Parathyroid adenoma (tissue), 2 donors: ENCODE measurements at regions not wholly inside any gene's neighbourhood (a gene's known extent, or its start where the extent isn't known, plus 50 kb on each side); places are given as distances from the start of the nearest gene placed in this dataset.

Experiments used
- H2AFZ ChIP-seq: fragments of 300-600 bp; sonication (generic); one replicate; pipeline ENCODE4 v1.7.0; 2017; ENCODE audit warnings: antibody characterized with exemption, mild to moderate bottlenecking
- H3K27ac ChIP-seq: fragments of 300-600 bp; sonication (generic); one replicate; pipeline ENCODE4 v1.7.0; 2017
- H3K27me3 ChIP-seq: fragments of 300-600 bp; sonication (generic); one replicate; pipeline ENCODE4 v1.7.0; 2017; ENCODE audit warnings: low read length; ENCODE audit not compliant: control insufficient read depth, insufficient read depth
- H3K36me3 ChIP-seq: fragments of 300-600 bp; sonication (generic); one replicate; pipeline ENCODE4 v1.7.0; 2017; ENCODE audit warnings: low read length; ENCODE audit not compliant: control insufficient read depth, insufficient read depth
- H3K4me1 ChIP-seq: fragments of 300-600 bp; sonication (generic); one replicate; pipeline ENCODE4 v1.7.0; 2017; ENCODE audit warnings: control low read depth
- H3K4me2 ChIP-seq: fragments of 300-600 bp; sonication (generic); one replicate; pipeline ENCODE4 v1.7.0; 2017; ENCODE audit warnings: low read length
- H3K4me3 ChIP-seq: fragments of 300-600 bp; sonication (generic); one replicate; pipeline ENCODE4 v1.7.0; 2017; ENCODE audit warnings: low read depth, low read length
- H3K79me2 ChIP-seq: fragments of 300-600 bp; sonication (generic); one replicate; pipeline ENCODE4 v1.7.0; 2017; ENCODE audit warnings: control low read depth
- H3K9ac ChIP-seq: fragments of 300-600 bp; sonication (generic); one replicate; pipeline ENCODE4 v1.7.0; 2017; ENCODE audit warnings: mild to moderate bottlenecking
- H3K9me3 ChIP-seq: fragments of 300-600 bp; sonication (generic); one replicate; pipeline ENCODE4 v1.7.0; 2017; ENCODE audit warnings: low read length; ENCODE audit not compliant: control insufficient read depth
- TF ChIP-seq, protein P1 (sequence below): fragments of 300-600 bp; sonication (generic); IDR thresholded peaks from one replicate; pipeline ENCODE4 v1.7.0; 2017; ENCODE audit warnings: antibody characterized with exemption, mild to moderate bottlenecking
- donor health status: primary hyperparathyroidism.

DNA sequence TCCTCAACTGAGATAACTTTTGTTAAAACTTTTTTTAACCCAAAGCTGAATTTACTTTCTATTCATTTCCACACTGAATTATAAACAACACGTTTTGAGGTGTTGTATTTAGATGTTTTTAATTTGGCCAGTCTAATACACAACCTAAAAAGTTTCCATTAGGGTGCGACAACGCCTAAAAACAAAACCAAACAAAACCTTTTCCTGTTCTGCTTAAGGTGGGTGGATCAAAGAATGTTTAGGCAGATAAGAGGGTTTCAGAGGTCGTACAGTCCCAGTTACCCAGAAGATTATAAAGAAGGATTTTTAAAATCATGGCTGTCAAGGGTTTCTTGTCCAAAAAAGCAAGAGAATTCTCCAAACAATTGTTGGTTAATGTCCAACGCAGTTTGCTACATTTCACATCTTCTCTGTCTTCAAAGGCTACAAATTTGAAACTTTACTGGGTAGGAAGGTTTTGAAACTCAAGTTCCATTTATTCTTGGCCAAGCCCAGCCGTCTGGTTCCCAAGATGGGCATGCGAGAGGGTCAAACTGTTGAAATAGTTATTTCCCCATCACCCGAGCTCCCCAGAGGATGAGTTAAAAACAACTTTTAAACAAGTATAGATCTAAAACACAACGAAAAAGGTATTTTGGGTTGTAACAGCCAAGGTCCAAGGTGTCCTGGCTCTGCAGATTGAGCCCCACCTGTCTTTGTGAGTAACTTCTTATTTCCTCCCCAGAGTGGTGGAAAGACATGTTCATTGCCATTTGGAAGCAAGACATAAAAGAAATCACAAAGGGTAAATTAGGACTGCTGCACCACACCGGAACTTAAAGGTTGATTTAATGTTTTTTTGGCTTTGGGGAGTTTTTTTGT, 122.8 kb upstream of the MAP3K1 start:
- H3K9ac ChIP-seq: no peak overlapping the region
- H3K9me3 ChIP-seq: no peaks in the 10 kb centered on the region
- H3K27ac ChIP-seq: no peak overlapping the region
- no peak overlapping the region for H3K4me2 ChIP-seq
- no peaks in the 10 kb centered on the region for H3K36me3 ChIP-seq
- TF ChIP-seq, protein P1, sequence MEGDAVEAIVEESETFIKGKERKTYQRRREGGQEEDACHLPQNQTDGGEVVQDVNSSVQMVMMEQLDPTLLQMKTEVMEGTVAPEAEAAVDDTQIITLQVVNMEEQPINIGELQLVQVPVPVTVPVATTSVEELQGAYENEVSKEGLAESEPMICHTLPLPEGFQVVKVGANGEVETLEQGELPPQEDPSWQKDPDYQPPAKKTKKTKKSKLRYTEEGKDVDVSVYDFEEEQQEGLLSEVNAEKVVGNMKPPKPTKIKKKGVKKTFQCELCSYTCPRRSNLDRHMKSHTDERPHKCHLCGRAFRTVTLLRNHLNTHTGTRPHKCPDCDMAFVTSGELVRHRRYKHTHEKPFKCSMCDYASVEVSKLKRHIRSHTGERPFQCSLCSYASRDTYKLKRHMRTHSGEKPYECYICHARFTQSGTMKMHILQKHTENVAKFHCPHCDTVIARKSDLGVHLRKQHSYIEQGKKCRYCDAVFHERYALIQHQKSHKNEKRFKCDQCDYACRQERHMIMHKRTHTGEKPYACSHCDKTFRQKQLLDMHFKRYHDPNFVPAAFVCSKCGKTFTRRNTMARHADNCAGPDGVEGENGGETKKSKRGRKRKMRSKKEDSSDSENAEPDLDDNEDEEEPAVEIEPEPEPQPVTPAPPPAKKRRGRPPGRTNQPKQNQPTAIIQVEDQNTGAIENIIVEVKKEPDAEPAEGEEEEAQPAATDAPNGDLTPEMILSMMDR: no peak
- H2AFZ ChIP-seq: no peak overlapping the region
- H3K4me3 ChIP-seq: no peak overlapping the region
- no peaks in the 10 kb centered on the region for H3K27me3 ChIP-seq
- no peaks in the 10 kb centered on the region for H3K4me1 ChIP-seq
- no peaks in the 10 kb centered on the region for H3K79me2 ChIP-seq

- Histone ChIP-seq H3K4me1 (no peaks in the 10 kb centered on the region), H2AFZ (no peak overlapping the region), H3K79me2 (no peaks in the 10 kb centered on the region), H3K9me3 (no peaks in the 10 kb centered on the region), H3K4me3 (no peak overlapping the region), H3K4me2 (no peak overlapping the region), H3K9ac (no peak overlapping the region), H3K36me3 (no peaks in the 10 kb centered on the region), H3K27ac (no peak overlapping the region), H3K27me3 (no peaks in the 10 kb centered on the region)
- TF ChIP-seq, protein P1: no peak
Observed at GRCh38 chr5:56688402-56688801, 126.9 kb upstream of the MAP3K1 start.

GRCh38 chr5:56686337-56687195, 128.8 kb upstream of the MAP3K1 start:
- Histone ChIP-seq H3K4me3 (no peak overlapping the region), H3K27ac (no peak overlapping the region), H3K9me3 (no peaks in the 10 kb centered on the region)

GRCh38 chr5:56685503-56686217, 129.7 kb upstream of the MAP3K1 start:
- TF ChIP-seq, protein P1: no peak
- H2AFZ ChIP-seq: no peak overlapping the region
- no peak overlapping the region for H3K4me2 ChIP-seq
- no peak overlapping the region for H3K4me3 ChIP-seq
- no peaks in the 10 kb centered on the region for H3K4me1 ChIP-seq
- H3K36me3 ChIP-seq: no peaks in the 10 kb centered on the region
- no peaks in the 10 kb centered on the region for H3K9me3 ChIP-seq
- H3K79me2 ChIP-seq: no peaks in the 10 kb centered on the region
- H3K27me3 ChIP-seq: no peaks in the 10 kb centered on the region
- H3K9ac ChIP-seq: no peak overlapping the region
- H3K27ac ChIP-seq: no peak overlapping the region

More at GRCh38 chr5:56686337-56687195, 128.8 kb upstream of the MAP3K1 start:
- Histone ChIP-seq H3K27me3 (no peaks in the 10 kb centered on the region), H3K36me3 (no peaks in the 10 kb centered on the region), H2AFZ (no peak overlapping the region), H3K9ac (no peak overlapping the region), H3K4me1 (no peaks in the 10 kb centered on the region), H3K4me2 (no peak overlapping the region), H3K79me2 (no peaks in the 10 kb centered on the region)
- TF ChIP-seq, protein P1: no peak
